ENCODE measurements at regions not wholly inside any gene's neighbourhood (a gene's known extent, or its start where the extent isn't known, plus 50 kb on each side); places are given as distances from the start of the nearest gene placed in this dataset.

DNA sequence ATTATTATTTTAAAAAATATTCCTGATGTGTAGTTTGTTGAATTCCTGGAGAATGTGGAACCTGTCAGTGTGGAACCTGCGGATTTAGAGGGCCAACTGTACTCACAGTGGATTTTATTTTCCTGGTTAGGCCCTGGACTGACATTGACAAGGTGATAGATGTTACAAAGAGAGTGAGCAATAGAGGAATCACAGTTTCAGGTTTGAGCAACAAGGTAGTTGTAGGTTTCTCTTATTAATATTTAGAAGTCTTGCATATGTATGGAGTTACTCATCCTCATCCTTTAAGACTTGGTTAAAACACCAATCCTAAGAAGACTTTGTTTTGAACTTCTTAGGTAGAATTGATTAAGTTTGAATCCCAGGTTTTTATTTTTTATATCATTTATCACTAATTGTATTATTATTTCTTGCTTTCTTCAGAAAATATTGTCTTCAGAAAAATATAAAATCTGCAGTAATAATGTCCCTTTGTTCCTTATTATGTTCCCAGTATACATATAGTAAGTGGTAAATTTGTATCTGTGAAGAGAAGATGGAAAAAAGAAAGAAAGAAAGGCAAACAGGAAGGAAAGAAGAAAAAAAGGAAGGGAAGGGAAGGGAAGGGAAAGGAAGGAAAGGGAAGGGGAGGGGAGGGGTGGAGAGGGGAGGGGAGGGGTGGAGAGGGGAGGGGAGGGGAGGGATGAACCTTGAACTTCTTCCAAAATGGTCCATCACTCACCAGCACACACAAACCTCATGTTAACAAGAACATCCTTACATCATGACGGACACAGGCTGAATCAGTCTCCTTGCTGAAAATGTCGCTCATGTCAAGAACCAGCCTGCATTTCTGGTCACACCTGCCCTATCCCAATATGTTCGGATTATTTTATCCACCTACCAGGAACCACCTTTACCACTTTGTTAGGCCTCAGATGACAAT lies 867.2 kb downstream of the CDH11 start:
- Histone ChIP-seq H3K4me1 (ENCODE audit: control insufficient read depth in 1 of 2, low read depth in 2 of 2) (no peaks in the 10 kb centered on the region), H3K9me3 (no peaks in the 10 kb centered on the region), H3K27me3 (replicated peaks; ENCODE audit: insufficient read depth) (no peaks in the 10 kb centered on the region), H3K4me3 (no peak overlapping the region), H3K36me3 (no peaks in the 10 kb centered on the region), H3K27ac (no peak overlapping the region)
- ATAC-seq (ENCODE audit: insufficient number of reproducible peaks, low FRiP score, low read depth) (no peak), DNase-seq (ENCODE audit: low spot score) (no peak)
- TF ChIP-seq, protein P1, sequence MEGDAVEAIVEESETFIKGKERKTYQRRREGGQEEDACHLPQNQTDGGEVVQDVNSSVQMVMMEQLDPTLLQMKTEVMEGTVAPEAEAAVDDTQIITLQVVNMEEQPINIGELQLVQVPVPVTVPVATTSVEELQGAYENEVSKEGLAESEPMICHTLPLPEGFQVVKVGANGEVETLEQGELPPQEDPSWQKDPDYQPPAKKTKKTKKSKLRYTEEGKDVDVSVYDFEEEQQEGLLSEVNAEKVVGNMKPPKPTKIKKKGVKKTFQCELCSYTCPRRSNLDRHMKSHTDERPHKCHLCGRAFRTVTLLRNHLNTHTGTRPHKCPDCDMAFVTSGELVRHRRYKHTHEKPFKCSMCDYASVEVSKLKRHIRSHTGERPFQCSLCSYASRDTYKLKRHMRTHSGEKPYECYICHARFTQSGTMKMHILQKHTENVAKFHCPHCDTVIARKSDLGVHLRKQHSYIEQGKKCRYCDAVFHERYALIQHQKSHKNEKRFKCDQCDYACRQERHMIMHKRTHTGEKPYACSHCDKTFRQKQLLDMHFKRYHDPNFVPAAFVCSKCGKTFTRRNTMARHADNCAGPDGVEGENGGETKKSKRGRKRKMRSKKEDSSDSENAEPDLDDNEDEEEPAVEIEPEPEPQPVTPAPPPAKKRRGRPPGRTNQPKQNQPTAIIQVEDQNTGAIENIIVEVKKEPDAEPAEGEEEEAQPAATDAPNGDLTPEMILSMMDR (IDR thresholded peaks at IDR 0.05) = no peak

- ATAC-seq (ENCODE audit: insufficient number of reproducible peaks, low FRiP score, low read depth) (no peak), DNase-seq (ENCODE audit: low spot score) (no peak)
- Histone ChIP-seq H3K4me3 (no peak overlapping the region), H3K27ac (no peak overlapping the region), H3K4me1 (ENCODE audit: control insufficient read depth in 1 of 2, low read depth in 2 of 2) (no peaks in the 10 kb centered on the region), H3K36me3 (no peaks in the 10 kb centered on the region), H3K9me3 (no peaks in the 10 kb centered on the region), H3K27me3 (replicated peaks; ENCODE audit: insufficient read depth) (no peaks in the 10 kb centered on the region)
- TF ChIP-seq, protein P1 (IDR thresholded peaks at IDR 0.05) = no peak
Measured at GRCh38 chr16:64253525-64253924, 868.3 kb downstream of the CDH11 start.

GRCh38 chr16:64253096-64253495 lies 868.8 kb downstream of the CDH11 start:
- Histone ChIP-seq H3K9me3 (no peaks in the 10 kb centered on the region), H3K4me3 (no peak overlapping the region), H3K27me3 (replicated peaks; ENCODE audit: insufficient read depth) (no peaks in the 10 kb centered on the region), H3K4me1 (ENCODE audit: control insufficient read depth in 1 of 2, low read depth in 2 of 2) (no peaks in the 10 kb centered on the region), H3K27ac (no peak overlapping the region), H3K36me3 (no peaks in the 10 kb centered on the region)
- no peak for ATAC-seq (ENCODE audit: insufficient number of reproducible peaks, low FRiP score, low read depth)
- TF ChIP-seq, protein P1 (IDR thresholded peaks at IDR 0.05) = no peak
- DNase-seq (ENCODE audit: low spot score) = no peak

- no peak overlapping the region for H3K4me3 ChIP-seq
- H3K27ac ChIP-seq = no peak overlapping the region
- no peaks in the 10 kb centered on the region for H3K4me1 ChIP-seq (ENCODE audit: control insufficient read depth in 1 of 2, low read depth in 2 of 2)
- TF ChIP-seq, protein P1 (IDR thresholded peaks at IDR 0.05) = no peak
- H3K27me3 ChIP-seq (replicated peaks; ENCODE audit: insufficient read depth) = no peaks in the 10 kb centered on the region
- ATAC-seq (ENCODE audit: insufficient number of reproducible peaks, low FRiP score, low read depth) (no peak), DNase-seq (ENCODE audit: low spot score) (no peak)
- no peaks in the 10 kb centered on the region for H3K9me3 ChIP-seq
- H3K36me3 ChIP-seq = no peaks in the 10 kb centered on the region
Measured at GRCh38 chr16:64251742-64252141, 870.1 kb downstream of the CDH11 start.

GRCh38 chr16:64250866-64251265 lies 871.0 kb downstream of the CDH11 start:
- Histone ChIP-seq H3K4me3 (no peak overlapping the region), H3K27ac (no peak overlapping the region), H3K36me3 (no peaks in the 10 kb centered on the region), H3K9me3 (no peaks in the 10 kb centered on the region), H3K4me1 (ENCODE audit: control insufficient read depth in 1 of 2, low read depth in 2 of 2) (no peaks in the 10 kb centered on the region), H3K27me3 (replicated peaks; ENCODE audit: insufficient read depth) (no peaks in the 10 kb centered on the region)
- TF ChIP-seq, protein P1 (IDR thresholded peaks at IDR 0.05) = no peak
- DNase-seq (ENCODE audit: low spot score) = no peak
- ATAC-seq (ENCODE audit: insufficient number of reproducible peaks, low FRiP score, low read depth) = no peak
